Effector CD4-positive, alpha-beta T cell (primary cell): ENCODE measurements at regions not wholly inside any gene's neighbourhood (a gene's known extent, or its start where the extent isn't known, plus 50 kb on each side); places are given as distances from the start of the nearest gene placed in this dataset.
"Not testable (repeated sequence)": the region's sequence is repeated elsewhere in the genome, so short reads cannot be mapped to it uniquely, and the experiment has no call there.

Experiments used
- DNase-seq: peaks from one replicate; pipeline ENCODE4 v3.0.0-alpha.2; 2020

DNA sequence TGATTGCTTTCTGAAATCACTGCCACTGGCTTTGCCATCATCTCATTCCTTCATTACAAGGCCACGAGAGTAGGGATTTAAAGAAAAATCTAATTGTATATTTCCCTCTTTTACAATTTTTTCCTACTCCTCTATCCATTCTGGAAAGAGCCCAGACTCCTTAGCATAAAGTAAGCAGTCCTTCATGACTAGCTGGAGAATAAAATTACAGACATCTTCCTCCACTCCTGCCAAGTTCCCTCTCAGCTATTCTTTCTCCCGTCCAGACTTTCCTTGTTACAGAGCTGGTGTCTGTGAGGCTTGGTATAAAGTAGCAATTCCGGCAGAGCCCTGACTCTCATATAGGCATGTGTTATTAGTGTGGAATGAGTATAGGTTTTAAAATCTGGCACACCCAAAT lies 806.8 kb downstream of the PLCL1 start:
- DNase-seq = no peak

DNA sequence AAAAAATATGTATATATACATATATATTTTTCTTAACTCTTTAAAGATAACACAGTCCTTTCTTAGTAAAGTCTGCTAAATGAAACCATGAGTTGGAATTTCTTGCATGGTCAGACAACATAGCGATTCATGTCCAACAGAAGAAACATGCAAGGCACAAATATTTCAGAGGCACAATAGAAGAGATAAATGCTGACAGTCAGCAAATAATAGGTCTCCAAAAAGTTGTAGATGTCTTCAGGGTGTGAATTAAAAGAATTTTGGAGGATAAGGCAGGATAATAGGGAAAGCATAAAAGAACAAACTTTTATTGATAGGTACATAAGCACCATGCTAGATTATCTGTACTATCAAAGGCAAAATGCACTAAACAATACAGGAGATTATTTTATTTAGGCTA lies 800.2 kb downstream of the PLCL1 start:
- DNase-seq = no peak

DNA sequence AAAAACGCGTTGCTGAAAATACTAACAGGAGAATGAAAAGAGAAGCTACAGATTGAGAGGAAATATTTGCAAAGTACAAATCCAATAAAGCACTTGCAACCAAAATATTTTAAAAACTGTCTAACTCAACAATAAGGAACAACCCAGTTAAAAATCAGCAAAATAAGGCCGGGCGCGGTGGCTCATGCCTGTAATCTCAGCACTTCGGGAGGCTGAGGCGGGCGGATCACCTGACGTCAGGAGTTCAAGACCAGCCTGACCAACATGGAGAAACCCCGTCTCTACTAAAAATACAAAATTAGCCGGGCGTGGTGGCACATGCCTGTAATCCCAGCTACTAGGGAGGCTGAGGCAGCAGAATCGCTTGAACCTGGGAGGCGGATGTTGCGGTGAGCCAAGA lies 798.6 kb downstream of the PLCL1 start:
- DNase-seq = not testable (repeated sequence)

DNA sequence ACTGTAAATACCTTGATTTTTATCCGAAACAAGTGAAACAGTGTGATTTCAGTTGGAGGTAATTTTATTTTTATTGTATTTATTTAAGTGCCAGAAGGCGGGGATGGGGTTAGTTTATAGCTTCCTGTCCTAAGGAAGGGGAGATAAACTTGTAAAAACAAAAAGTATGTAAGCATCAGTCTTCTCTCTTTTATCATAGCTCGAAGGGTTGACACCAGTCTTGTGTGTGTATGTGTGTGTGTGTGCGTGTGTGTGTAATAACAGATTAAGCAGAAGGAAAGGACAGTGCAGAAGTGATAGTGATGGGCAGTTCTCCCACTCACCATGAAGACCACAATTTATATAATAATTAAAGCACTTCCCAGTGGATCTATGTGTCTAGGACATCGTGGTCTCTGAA lies 793.3 kb downstream of the PLCL1 start:
- no peak for DNase-seq

DNA sequence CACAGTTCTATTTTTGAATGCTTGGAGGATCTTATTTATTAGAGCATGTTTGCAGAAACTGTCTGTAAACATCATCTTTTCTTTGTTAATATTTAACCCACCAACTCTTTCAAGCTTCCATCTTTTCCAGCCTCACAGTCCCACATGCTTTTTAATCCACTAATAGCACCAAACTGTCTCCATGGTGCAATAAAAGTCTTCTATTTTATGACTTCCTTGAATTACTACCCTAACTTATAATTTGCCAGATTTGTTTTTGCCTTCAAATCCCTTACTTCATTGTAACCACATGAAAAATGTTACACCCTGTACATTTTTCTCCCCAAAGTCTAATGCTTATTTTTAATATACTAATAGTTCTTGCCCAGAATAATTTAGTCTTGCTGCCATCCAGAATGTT lies 792.6 kb downstream of the PLCL1 start:
- no peak for DNase-seq

DNA sequence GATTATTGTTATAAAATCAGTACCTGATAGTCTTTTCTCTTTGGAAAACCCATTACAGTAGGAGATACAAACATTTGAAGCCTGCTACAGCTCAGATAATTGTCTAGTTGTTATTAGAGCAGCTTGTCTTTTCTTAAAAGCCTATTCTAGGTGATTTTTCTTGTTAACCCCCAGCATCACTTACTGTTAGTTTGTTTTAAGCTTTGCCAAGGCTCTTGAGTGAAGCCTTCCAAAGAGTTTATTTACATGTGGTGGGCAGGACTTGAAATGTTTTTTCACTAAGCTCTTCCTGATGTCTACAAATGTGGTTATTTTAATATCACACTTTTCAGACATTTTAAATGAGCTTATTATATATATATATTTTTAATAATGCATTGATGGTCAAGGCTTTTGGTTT lies 791.3 kb downstream of the PLCL1 start:
- DNase-seq = no peak

DNA sequence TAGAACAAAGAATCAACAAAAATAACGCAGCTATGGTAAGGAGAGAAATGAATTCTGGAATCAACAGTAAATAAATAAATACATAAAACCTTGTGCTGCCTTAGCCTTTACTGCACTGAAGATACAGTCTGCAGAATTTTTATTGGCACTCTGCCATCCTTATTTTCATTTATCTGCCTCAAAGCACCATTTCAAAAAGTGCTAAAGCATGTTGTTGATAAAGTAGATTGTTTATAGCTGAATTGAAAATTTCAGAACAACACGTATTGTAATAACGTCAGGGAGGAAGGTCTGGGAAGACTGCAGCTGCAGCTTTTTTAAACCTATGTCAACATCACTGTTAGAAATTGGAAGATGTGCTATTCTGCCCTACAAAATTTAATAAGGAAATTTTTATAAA lies 787.2 kb downstream of the PLCL1 start:
- no peak for DNase-seq

DNA sequence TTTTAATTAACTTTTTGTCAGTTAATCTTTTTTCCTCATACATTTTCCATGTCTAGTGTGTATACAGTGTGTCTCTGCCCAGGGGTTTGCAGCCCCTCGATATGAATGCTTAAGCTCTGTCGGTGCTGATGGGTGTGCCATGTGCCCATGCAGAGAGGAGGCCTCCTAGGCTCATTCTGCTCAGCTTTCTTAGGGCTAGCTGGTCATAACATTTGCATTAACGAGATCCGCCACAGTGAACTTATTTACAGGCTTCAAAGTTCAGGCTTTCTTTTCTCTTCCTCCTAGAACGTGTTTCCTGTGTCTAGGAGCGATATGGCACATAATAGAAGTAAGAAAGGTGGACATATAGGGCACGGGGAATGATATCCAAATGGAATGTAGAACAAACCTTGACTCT lies 783.3 kb downstream of the PLCL1 start:
- DNase-seq = no peak

DNA sequence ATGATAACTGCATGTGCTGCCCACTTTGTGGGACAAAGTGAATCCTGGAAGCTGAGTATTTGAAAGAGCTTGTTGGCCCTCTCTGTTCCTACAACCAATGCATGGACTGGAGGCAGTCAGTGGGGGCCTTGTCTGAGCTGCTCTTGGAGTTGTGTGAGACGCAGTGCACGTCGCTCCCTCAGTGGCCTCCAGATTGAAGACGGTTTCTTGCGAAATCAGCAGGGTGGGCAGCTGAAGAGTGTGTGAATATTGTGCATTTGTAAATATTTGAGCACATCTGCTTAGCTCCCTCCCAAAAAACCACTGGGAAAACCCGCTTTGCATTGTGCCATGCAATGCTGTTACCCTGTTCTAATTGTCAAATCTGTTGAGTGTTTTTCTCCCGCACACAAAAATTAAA lies 782.8 kb downstream of the PLCL1 start:
- DNase-seq = no peak

DNA sequence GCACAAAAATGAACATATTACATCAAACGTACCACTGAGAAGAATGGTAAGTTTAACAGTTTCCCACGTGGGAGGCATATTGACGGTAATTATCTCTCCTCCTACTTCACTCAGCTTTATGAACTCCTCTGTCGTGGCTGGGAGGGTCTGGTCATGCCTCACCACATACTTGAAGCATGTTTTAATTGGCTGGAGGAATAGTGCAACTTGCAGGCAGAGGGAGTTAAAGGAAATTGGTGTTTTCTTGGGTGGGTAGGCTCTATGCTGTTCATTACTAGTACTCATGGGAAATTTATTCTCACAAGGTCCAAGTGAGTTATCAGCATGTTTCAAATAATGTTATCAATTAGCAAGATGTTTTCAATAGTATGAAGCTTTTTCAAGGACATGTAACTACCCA lies 767.0 kb downstream of the PLCL1 start:
- no peak for DNase-seq

DNA sequence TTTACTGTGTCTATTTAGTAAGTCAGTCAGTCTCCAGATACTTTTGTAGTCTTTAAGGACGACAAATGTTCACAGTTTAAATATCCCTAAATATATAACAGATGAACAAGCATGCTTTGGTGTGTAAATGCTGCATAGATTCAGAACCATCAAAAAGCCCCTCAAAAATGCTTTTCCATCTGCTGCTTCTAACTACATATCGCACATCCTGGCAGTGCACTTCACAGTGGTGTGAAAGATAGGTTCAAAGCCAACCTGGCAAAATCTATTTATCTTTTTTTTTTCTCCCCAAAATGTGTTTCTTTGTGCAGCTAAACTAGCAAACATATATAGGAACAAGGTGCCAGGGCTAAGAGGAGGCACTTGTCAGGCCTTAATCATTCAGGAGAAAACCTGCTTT lies 753.8 kb downstream of the PLCL1 start:
- no peak for DNase-seq

DNA sequence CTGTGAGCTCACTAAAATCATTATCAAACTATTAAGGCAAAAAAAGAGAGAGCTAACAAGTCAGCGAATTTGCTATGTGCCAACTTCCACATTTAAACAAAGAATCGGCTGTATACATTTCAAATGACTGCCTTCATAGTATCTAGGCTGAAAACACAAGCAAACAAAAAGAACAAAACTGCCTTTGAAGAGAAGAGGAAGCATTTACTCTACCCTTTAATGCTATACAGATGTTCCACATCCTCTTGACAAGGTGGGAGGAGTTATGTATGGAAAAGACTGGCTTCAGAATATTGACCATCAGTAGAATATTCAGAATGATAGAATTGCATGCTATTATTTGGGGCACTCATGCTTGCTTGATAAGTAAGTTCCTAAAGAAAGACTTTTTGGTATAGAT lies 741.7 kb downstream of the PLCL1 start:
- DNase-seq = no peak

DNA sequence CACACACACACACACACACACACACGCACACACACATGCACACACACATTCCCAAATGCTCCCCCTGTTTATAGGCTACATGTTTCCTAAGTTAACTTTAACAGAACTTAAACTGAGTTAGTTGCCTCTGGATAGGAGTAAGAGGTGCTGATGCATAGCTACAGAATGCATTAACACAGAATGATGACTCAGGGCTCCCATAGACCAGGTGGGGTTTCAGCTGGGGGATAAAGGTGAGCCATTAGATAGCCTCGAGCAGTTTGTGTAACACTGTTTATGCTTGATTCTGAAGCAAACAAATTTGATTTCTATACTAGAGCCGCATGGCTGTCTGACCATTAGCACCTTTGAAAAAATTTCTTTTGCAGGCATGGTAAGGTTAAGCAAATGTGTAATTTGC lies 741.0 kb downstream of the PLCL1 start:
- no peak for DNase-seq

DNA sequence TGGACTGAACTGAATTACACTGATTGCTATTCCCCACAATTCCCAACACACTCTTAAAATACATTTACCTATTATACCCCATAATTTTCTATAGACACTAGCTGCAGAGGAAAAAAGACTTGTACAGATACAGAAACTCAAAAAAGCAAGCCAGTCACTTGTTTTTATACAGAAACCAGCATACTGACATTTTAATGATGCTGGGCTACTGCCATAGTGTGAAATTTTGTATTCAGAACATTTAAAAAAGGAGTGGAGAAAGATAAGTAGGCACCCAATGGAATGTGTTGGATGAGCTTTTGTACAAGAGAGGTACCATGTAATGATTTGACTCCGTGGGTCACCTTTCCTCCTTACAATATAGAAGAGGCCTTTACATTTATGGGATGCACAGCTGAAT lies 740.1 kb downstream of the PLCL1 start:
- DNase-seq = no peak

DNA sequence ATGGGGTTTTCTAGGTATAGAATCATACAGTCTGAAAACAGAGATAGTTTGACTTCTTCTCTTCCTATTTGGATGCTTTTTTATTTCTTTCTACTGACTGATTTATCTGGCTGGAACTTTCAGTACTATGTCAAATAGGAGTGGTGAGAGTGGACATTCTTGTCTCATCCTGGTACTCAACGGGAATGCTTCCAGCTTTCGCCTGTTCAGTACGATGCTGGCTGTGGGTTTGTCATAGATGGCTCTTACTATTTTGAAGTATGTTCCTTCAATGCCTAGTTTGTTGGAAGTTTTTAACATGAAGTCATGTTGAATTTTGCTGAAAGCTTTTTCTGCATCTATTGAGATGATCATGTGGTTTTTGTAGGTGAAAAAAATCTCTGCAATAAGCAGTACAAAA lies 730.4 kb downstream of the PLCL1 start:
- DNase-seq = no peak

DNA sequence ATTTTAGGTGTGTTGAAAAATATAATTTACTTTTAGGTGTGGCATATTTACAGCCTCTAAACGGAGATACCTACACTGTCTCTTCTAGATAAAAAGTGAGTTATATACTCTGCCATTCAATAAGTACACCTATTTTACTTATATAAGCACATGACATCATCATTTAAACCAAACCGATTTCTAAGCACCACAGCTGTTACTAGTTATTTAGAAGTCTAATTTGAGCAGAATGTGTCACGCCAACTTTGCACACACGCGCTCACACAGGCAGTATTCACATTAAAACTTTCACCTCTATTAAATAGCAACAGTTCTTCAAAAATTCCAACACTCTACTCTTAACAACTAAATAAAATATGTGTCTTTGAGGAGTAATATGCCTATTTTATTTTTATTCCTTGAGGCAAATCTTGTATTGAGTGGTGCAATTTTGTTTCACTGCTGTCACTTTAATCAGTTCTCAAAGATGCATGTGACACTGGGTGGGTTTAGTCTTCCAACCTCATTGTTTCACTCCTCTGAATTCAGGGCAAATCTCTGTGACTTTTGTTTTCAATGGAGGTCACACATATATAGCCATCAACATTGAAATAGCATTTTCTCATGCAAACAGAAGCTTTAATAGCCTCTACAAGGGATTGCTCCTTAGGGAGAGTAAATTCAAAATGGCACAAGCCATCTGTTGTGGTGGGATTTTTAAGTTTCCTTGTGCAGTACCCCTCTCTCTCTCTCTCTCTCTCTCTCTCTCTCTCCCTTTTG lies 721.0 kb downstream of the PLCL1 start:
- DNase-seq = no peak

DNA sequence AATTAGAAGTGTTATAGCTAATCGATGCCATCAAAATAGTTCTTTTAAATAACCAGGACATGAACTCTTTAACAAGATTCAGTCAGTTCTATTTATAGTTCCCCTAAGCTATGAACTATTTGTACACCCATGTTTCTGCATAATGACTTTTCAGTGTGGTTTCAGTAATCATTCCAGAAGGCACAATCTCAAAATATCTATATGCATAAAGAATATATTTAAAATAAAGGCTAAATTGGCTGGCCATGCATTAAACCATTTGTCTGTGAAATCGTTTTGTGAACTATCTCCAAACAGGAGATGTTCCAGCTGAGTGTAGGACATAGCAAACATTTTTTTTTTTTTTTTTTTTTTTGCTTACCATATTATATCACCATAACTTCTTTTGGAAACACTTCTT lies 719.3 kb downstream of the PLCL1 start:
- no peak for DNase-seq

DNA sequence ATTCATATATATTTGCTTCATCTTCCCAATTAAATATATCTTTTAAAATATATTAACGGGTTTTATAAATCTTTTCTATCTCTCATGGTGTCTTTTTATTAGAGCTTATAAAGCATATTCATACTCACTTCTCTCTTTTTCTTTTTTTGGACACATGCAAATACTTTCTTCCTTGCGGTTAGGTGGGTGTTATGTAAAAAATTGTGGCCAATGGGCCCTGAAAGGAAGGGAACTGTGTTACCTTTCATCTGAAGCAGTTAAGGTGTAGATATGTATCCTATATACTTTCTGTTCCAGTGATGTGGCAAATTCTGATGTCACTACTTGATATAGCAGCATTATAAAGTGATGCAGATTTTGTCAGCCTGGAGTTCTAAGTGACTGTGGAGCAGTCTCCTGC lies 714.5 kb downstream of the PLCL1 start:
- DNase-seq = no peak

DNA sequence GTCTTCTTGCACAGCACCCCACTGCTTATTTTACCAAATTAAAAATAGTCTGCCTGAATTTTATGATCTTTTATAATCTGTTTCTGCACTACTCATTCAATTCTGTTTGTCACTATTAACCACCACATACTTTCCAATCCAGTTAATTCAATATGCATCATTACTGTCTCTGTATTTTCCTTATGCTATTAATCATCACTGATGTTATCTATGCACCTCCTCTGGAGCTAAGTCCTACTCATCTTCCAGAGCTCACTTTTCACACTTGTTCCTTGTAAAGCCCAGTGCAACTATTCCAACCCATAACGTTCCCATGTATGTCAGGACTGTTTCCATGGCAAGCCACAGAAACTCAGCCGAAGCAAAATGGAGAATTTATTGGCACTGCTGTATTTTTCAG lies 713.6 kb downstream of the PLCL1 start:
- DNase-seq = no peak

DNA sequence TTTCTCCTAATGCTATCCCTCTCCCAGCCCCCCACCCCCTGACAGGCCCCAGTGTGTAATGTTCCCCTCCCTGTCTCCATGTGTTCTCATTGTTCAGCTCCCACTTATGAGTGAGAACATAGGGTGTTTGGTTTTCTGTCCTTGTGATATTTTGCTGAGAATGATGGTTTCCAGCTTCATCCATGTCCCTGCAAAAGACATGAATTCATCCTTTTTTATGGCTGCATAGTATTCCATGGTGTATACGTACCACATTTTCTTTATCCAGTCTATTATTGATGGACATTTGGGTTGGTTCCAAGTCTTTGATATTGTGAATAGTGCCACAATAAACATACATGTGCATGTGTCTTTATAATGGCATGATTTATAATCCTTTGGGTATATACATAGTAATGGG lies 704.2 kb downstream of the PLCL1 start:
- not testable (repeated sequence) for DNase-seq

DNA sequence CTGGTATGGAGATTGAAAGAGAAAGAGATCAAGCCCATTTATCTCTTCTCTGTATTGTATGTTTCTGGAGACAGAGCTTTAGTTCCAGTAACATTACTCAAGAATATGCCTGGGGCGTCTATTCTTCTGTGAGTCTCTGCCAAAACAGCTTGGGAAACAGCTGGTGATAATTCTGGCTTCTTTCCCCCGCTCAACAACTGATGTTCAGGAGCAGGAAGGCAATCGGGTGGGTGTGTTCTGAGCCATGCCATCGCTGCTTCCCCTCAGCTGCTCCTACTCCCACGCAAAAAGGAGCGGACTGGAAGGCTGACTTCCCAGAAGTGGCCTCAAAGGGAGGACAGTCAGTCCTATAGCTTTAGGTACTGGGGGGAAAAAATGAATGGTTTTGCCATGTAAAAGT lies 695.1 kb downstream of the PLCL1 start:
- no peak for DNase-seq

DNA sequence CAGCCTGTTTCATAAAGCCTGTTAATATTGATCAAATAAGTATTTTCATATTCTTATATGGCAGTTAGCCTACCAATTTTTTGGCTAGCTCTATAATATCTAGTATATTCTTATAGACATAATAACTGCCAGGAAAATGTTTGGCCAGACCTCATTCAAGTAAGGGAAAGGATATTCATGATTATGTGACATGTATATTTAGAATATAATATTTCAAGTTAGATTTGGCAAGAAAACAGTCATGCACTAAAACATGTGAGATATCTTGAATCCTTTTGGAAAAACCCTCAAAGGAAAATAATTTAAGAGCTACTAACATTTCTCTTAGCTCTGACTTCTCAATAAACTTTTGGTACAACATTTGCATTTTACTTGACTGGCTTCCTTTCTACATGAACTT lies 694.1 kb downstream of the PLCL1 start:
- no peak for DNase-seq

DNA sequence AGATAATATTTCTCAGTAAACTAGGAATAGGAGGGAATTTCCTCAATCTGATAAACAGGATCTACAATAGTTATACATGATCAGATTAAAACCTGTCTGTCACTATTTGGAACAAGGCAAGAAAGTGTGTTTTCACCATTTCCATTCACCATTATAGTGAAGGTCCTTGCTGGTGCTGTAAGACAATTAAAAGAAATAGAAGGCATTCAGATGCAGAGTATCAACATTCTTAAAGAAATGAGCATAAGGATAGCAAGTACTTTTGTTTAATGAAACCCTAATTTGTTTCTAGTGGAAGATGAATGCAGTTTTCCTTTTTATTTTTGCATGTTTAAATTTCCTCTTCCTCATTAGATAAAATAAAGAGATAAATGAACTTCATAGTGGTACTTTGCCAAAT lies 693.7 kb downstream of the PLCL1 start:
- no peak for DNase-seq

DNA sequence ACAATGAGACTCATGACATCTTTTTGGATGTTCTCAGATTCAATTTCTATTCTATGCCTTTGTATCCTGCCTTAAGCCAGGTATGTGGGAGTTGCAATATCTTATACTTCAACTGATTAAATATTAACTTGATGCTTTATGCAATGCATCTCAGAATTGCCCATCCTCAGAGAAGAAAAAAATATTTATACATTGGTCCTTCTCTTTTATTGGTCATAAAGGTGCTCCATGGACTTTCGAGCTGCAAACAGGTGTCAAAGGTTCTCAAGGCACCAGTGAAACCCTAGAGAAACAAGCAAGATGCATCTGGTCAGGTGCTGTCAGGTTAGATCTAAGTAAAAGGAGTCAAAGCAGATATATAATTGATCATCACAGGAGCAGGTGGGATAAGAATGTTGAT lies 690.5 kb downstream of the PLCL1 start:
- no peak for DNase-seq

DNA sequence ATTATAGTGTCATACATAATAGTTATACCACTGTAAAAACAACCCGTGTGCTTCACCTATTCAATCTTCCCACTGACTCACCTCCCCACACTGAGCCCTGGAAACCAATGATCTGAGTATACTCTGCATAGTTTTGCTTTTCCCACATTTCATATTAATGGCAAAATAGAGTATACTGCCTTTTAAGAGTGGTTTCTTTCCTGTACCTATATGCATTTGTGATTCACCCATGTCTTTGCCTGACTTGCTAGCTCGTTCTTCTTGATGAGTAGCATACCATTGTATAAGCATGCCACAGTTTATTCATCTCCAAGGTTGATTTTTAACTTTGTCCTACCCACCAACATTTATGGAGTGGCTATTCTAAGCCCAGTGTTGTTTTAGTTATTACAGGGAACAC lies 686.4 kb downstream of the PLCL1 start:
- no peak for DNase-seq

DNA sequence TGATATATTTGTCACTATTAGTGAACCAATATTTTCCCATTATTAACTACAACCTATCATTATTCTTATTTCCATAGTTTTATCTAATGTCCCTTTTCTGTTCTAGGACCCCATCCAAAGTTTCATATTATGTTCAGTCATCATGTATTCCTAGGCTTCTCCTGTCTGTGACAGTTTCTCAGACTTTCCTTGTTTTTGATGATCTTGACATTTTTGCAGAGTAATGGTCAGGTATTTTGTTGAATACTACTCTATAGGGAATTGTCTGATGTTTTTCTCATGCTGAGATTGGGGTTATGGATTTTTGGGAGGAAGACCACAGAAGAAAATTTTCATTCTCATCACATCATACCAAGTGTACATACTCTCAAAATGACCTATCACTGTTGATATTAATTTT lies 684.6 kb downstream of the PLCL1 start:
- no peak for DNase-seq
